ENCODE measurements at regions not wholly inside any gene's neighbourhood (a gene's known extent, or its start where the extent isn't known, plus 50 kb on each side); places are given as distances from the start of the nearest gene placed in this dataset.

GRCh38 chr3:104472221-104472620 lies 894.5 kb upstream of the ALCAM start:
- no peak overlapping the region for H3K4me3 ChIP-seq
- H3K27ac ChIP-seq = no peak overlapping the region
- TF ChIP-seq POLR2A (IDR thresholded peaks at IDR 0.05) = no peak
- no peak for TF ChIP-seq POLR2AphosphoS5 (IDR thresholded peaks at IDR 0.05; ENCODE audit: insufficient read depth in 1 of 2, low read depth in 1 of 2)
- H3K9me3 ChIP-seq = no peaks in the 10 kb centered on the region
- no peak for DNase-seq (ENCODE audit: extremely low spot score in 2 of 2)
- intact Hi-C loops (cut with DNase I) = no loop called here
- no peaks in the 10 kb centered on the region for H3K27me3 ChIP-seq
- no peaks in the 10 kb centered on the region for H3K4me1 ChIP-seq
- H3K36me3 ChIP-seq = no peaks in the 10 kb centered on the region

- intact Hi-C loops (cut with DNase I) = no loop called here
Observed at GRCh38 chr3:104474011-104474410, 892.7 kb upstream of the ALCAM start.

GRCh38 chr3:104503022-104503421 lies 863.7 kb upstream of the ALCAM start:
- TF ChIP-seq CTCF (IDR thresholded peaks at IDR 0.05) (no peak), POLR2AphosphoS5 (IDR thresholded peaks at IDR 0.05; ENCODE audit: insufficient read depth in 1 of 2, low read depth in 1 of 2) (no peak)
- H3K36me3 ChIP-seq = no peaks in the 10 kb centered on the region
- intact Hi-C loops (cut with DNase I) = no loop called here
- no peaks in the 10 kb centered on the region for H3K27me3 ChIP-seq
- H3K4me1 ChIP-seq = no peaks in the 10 kb centered on the region
- no peak overlapping the region for H3K4me3 ChIP-seq
- no peak overlapping the region for H3K27ac ChIP-seq
- no peaks in the 10 kb centered on the region for H3K9me3 ChIP-seq
- no peak for DNase-seq (ENCODE audit: extremely low spot score in 2 of 2)

More at GRCh38 chr3:104474011-104474410, 892.7 kb upstream of the ALCAM start:
- H3K27ac ChIP-seq = no peak overlapping the region
- H3K9me3 ChIP-seq = no peaks in the 10 kb centered on the region
- no peaks in the 10 kb centered on the region for H3K4me1 ChIP-seq
- no peak for DNase-seq (ENCODE audit: extremely low spot score in 2 of 2)
- H3K36me3 ChIP-seq = no peaks in the 10 kb centered on the region
- TF ChIP-seq CTCF (IDR thresholded peaks at IDR 0.05) (no peak), POLR2AphosphoS5 (IDR thresholded peaks at IDR 0.05; ENCODE audit: insufficient read depth in 1 of 2, low read depth in 1 of 2) (no peak), POLR2A (IDR thresholded peaks at IDR 0.05) (no peak)
- no peaks in the 10 kb centered on the region for H3K27me3 ChIP-seq
- no peak overlapping the region for H3K4me3 ChIP-seq

GRCh38 chr3:104510131-104510849 lies 856.4 kb upstream of the ALCAM start:
- Histone ChIP-seq H3K4me1 (no peaks in the 10 kb centered on the region), H3K9me3 (no peaks in the 10 kb centered on the region), H3K27me3 (no peaks in the 10 kb centered on the region), H3K36me3 (no peaks in the 10 kb centered on the region), H3K4me3 (no peak overlapping the region), H3K27ac (no peak overlapping the region)
- intact Hi-C loops (cut with DNase I) = no loop called here
- DNase-seq (ENCODE audit: extremely low spot score in 2 of 2) = no peak
- no peak for TF ChIP-seq CTCF (IDR thresholded peaks at IDR 0.05)

GRCh38 chr3:104514371-104514770 lies 852.3 kb upstream of the ALCAM start:
- Histone ChIP-seq H3K27ac (no peak overlapping the region), H3K9me3 (no peaks in the 10 kb centered on the region), H3K4me1 (no peaks in the 10 kb centered on the region), H3K36me3 (no peaks in the 10 kb centered on the region), H3K4me3 (no peak overlapping the region), H3K27me3 (no peaks in the 10 kb centered on the region)
- no peak for DNase-seq (ENCODE audit: extremely low spot score in 2 of 2)
- TF ChIP-seq POLR2A (IDR thresholded peaks at IDR 0.05) = no peak
- TF ChIP-seq CTCF (IDR thresholded peaks at IDR 0.05) = no peak
- no peak for TF ChIP-seq POLR2AphosphoS5 (IDR thresholded peaks at IDR 0.05; ENCODE audit: insufficient read depth in 1 of 2, low read depth in 1 of 2)
- intact Hi-C loops (cut with DNase I) = no loop called here
